ENCODE measurements at regions not wholly inside any gene's neighbourhood (a gene's known extent, or its start where the extent isn't known, plus 50 kb on each side); places are given as distances from the start of the nearest gene placed in this dataset.

- TF ChIP-seq CTCF (conservative IDR thresholded peaks at IDR 0.05; ENCODE audit: low read depth, low read length) (no peak), SMC3 (IDR thresholded peaks at IDR 0.05; ENCODE audit: low read depth, low read length) (no peak), RCOR1 (IDR thresholded peaks at IDR 0.05; ENCODE audit: insufficient replicate concordance, low read length) (no peak), ELK1 (IDR thresholded peaks at IDR 0.05; ENCODE audit: borderline replicate concordance, low read depth, low read length) (no peak), USF2 (IDR thresholded peaks at IDR 0.05; ENCODE audit: low read depth, low read length) (no peak), POLR2A (IDR thresholded peaks at IDR 0.05; ENCODE audit: low read depth, low read length) (no peak), FOS (IDR thresholded peaks at IDR 0.05; ENCODE audit: low read depth, low read length) (no peak), RAD21 (IDR thresholded peaks at IDR 0.05; ENCODE audit: low read length) (no peak), MAFK (IDR thresholded peaks at IDR 0.05; ENCODE audit: low read depth, low read length) (no peak)
These were observed 86.2 kb upstream of the ANXA1 start for GRCh38 chr9:73065439-73065838.

Data from IMR-90 (cell line).